ENCODE measurements at regions not wholly inside any gene's neighbourhood (a gene's known extent, or its start where the extent isn't known, plus 50 kb on each side); places are given as distances from the start of the nearest gene placed in this dataset.
"Not testable (repeated sequence)": the region's sequence is repeated elsewhere in the genome, so short reads cannot be mapped to it uniquely, and the experiment has no call there.

GRCh38 chr5:96168833-96169232 lies 207.2 kb upstream of the ELL2 start:
- TF ChIP-seq, protein P1, sequence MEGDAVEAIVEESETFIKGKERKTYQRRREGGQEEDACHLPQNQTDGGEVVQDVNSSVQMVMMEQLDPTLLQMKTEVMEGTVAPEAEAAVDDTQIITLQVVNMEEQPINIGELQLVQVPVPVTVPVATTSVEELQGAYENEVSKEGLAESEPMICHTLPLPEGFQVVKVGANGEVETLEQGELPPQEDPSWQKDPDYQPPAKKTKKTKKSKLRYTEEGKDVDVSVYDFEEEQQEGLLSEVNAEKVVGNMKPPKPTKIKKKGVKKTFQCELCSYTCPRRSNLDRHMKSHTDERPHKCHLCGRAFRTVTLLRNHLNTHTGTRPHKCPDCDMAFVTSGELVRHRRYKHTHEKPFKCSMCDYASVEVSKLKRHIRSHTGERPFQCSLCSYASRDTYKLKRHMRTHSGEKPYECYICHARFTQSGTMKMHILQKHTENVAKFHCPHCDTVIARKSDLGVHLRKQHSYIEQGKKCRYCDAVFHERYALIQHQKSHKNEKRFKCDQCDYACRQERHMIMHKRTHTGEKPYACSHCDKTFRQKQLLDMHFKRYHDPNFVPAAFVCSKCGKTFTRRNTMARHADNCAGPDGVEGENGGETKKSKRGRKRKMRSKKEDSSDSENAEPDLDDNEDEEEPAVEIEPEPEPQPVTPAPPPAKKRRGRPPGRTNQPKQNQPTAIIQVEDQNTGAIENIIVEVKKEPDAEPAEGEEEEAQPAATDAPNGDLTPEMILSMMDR (IDR thresholded peaks at IDR 0.05; ENCODE audit: extremely low read depth in 1 of 2, insufficient read depth in 1 of 2, low read depth in 1 of 2, low read length in 2 of 2): not testable (repeated sequence)
- not testable (repeated sequence) for TF ChIP-seq POLR2A (IDR thresholded peaks at IDR 0.05; ENCODE audit: low read depth, low read length); EZH2 (IDR thresholded peaks at IDR 0.05; ENCODE audit: borderline replicate concordance, low read depth, low read length, severe bottlenecking); JUN (IDR thresholded peaks at IDR 0.05; ENCODE audit: borderline replicate concordance, insufficient read depth, insufficient read length, low read depth); POLR2AphosphoS5 (IDR thresholded peaks at IDR 0.05; ENCODE audit: insufficient read depth, low read depth, low read length); FOS (IDR thresholded peaks at IDR 0.05; ENCODE audit: borderline replicate concordance, insufficient read depth, low read length); GATA2 (IDR thresholded peaks at IDR 0.05; ENCODE audit: insufficient read depth, insufficient read length, low read depth, low read length)
- TF ChIP-seq, protein P2, sequence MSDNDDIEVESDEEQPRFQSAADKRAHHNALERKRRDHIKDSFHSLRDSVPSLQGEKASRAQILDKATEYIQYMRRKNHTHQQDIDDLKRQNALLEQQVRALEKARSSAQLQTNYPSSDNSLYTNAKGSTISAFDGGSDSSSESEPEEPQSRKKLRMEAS (IDR thresholded peaks at IDR 0.05; ENCODE audit: insufficient read depth, insufficient read length): not testable (repeated sequence)
